Esophagus muscularis mucosa (tissue), 3 donors: ENCODE measurements at regions not wholly inside any gene's neighbourhood (a gene's known extent, or its start where the extent isn't known, plus 50 kb on each side); places are given as distances from the start of the nearest gene placed in this dataset.

Experiments
- POLR2A ChIP-seq: fragments of 450-650 bp; IDR thresholded peaks from one replicate; pipeline ENCODE4 v1.6.1; 2017; ENCODE audit warnings: antibody characterized with exemption, moderate library complexity, mild to moderate bottlenecking, low read depth
- POLR2AphosphoS5 ChIP-seq, 2 donors: sonication (generic); formaldehyde crosslinking; IDR thresholded peaks; one replicate each; pipeline ENCODE4 v1.6.1; 2017; ENCODE audit warnings: antibody characterized with exemption in 2 of 2
- TF ChIP-seq, protein P1 (sequence below), 3 experiments: fragments of 200-600 bp in 2 of 3; fragments of 450-650 bp in 1 of 3; sonication (generic) in 2 of 3; IDR thresholded peaks; one replicate each; pipeline ENCODE4 v1.5.1; 2017 to 2019; ENCODE audit warnings: antibody characterized with exemption in 3 of 3, mild to moderate bottlenecking in 2 of 3, moderate library complexity in 1 of 3

- TF ChIP-seq, protein P1, sequence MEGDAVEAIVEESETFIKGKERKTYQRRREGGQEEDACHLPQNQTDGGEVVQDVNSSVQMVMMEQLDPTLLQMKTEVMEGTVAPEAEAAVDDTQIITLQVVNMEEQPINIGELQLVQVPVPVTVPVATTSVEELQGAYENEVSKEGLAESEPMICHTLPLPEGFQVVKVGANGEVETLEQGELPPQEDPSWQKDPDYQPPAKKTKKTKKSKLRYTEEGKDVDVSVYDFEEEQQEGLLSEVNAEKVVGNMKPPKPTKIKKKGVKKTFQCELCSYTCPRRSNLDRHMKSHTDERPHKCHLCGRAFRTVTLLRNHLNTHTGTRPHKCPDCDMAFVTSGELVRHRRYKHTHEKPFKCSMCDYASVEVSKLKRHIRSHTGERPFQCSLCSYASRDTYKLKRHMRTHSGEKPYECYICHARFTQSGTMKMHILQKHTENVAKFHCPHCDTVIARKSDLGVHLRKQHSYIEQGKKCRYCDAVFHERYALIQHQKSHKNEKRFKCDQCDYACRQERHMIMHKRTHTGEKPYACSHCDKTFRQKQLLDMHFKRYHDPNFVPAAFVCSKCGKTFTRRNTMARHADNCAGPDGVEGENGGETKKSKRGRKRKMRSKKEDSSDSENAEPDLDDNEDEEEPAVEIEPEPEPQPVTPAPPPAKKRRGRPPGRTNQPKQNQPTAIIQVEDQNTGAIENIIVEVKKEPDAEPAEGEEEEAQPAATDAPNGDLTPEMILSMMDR (IDR thresholded peaks at IDR 0.05): no peak
- no peak for TF ChIP-seq POLR2AphosphoS5 (IDR thresholded peaks at IDR 0.05)
- TF ChIP-seq POLR2A: no peak
Observed at GRCh38 chrX:125577479-125577878, 257.8 kb downstream of the TEX13C start.
